IPS DF 19.7 (cell line): ENCODE measurements at regions not wholly inside any gene's neighbourhood (a gene's known extent, or its start where the extent isn't known, plus 50 kb on each side); places are given as distances from the start of the nearest gene placed in this dataset.
"Not testable (repeated sequence)": the region's sequence is repeated elsewhere in the genome, so short reads cannot be mapped to it uniquely, and the experiment has no call there.

Source experiments
- DNase-seq: peaks from one replicate; pipeline ENCODE4 v3.0.0-alpha.2; 2013; ENCODE audit warnings: low read depth, low spot score

DNA sequence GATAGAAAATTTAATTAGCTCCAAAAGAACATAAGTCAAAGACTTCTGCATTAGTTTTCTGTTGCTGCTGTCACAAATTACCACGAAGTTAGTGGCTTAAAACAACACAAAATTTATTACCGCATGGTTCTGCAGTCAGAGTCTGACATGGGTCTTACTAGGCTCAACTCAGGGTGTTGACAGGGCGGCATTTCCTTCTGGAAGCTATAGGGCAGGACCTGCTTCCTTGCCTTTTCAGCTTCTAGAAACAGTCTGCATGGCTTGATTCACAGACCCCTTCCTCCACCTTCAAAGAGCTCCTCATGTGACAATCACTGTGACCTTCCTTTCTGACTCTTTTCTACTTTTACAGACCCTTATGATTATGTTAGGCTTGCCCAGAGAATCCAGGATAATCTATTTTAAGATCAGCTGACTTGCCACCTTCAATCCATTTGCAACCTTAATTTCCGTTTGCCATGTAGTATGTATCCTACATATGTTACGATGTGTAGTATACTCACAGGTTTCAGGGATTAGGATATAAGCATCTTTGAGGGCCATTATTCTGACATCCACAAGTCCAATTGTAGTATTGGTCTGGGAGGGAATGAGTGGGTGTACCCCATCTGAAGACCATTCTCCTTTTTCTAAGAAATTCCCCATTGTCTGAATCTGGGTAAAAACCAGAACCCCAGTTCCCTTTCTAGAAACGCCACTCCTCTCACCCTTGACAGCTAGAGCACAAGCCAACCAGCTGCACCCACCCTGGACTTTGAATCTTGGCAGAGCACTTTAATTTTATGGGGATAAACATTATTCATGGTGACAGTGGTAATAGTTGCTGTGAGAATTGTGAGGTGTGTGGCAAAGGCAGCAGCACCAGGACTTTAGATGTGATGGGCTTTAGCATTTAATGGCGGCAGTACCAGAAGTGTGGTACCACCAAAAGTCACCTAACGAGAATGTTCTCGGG is 265.5 kb downstream of the KCNJ2 start:
- DNase-seq = no peak

GRCh38 chr17:70437656-70438055 is 268.3 kb downstream of the KCNJ2 start:
- no peak for DNase-seq

- no peak for DNase-seq
Observed at GRCh38 chr17:70446446-70446845, 277.1 kb downstream of the KCNJ2 start.

DNA sequence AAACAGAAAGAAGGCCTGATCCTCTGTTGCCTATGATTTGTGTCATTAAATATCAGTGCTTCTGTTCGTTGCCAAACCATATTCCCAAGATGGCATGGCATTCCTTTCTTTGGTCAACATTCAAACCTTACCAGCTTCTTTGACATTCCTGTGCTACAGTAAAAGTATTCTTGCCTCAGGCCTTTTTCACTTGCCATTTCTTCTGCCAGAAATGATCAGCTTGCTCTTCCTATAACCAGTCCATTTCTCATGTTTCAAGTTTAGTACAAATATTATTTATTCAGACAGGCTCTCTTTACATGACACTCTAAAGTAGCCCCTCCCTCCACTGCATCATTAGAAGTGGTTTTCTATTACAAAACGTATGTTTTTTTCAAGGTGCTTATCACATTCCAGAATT is 278.3 kb downstream of the KCNJ2 start:
- no peak for DNase-seq

DNA sequence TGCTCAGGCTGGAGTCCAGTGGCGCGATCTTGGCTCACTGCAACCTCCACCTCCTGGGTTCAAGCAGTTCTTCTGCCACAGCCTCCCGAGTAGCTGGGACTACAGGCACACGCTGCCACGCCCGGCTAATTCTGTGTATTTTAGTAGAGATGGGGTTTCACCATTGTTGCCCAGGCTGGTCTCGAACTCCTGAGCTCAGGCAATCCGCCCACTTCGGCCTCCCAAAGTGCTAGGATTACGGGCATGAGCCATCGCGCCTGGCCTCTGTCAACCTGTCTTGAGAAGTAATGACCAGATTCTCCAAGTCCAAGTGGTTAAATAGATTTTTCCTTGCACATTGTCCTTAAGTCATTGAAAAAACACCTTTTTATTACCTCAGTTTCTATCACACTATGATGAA is 283.7 kb downstream of the KCNJ2 start:
- DNase-seq = not testable (repeated sequence)

- DNase-seq = no peak
Observed at GRCh38 chr17:70454377-70454776, 285.0 kb downstream of the KCNJ2 start.

DNA sequence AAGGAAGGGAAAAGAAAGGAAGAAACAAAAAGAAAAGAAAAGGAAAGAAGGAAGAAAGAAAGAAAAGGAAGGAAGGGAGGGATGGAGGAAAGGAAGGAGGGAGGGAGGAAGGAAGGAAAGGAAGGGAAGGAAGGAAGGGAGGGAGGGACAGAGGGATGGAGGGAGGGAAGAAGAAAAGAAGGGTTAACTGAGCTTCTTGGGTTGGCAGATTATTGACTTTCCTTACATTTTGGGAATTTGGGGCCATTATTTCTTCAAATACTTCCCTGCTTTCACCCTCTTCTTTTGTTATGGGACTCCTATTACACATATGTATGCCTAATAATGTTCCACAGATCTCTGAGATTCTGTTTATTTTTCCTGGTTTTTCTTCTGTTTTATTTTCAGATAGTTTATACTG is 285.6 kb downstream of the KCNJ2 start:
- DNase-seq = no peak

DNA sequence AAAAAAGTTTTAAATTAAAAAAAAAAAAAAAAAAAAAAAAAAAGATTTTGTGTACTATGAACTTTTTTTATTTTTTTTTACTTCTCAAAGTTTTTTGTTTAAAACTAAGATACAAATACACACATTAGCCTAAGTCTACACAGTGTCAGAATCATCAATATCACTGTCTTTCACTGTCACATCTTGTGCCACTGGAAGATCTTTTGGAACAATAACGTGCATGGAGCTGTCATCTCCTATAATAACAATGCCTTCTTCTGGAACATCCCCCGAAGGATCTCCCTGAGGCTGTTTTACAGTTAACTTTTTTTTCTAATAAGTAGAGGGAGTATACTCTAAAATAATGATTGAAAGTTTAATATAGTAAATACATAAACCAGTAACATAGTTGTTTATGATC is 295.7 kb downstream of the KCNJ2 start:
- DNase-seq = no peak

- DNase-seq = no peak
Observed at GRCh38 chr17:70468661-70469060, 299.3 kb downstream of the KCNJ2 start.

DNA sequence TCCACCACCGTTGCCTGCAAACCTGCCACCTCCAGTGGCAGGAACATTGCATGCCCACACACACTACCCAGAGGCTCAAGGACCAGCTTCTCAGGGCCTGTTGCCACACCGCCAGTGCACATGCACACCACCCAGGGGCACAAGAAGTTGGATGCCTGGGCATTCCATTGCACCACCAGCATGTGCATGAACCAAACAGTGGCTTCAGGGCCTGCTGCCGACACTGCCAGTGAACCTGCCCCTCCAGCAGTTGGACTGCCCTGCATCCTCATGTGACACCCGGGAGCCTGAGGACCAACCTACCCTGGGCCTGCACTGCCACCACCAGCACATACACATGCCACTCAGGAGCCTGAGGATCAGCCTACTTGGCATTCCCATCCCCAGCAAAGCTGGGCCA is 303.7 kb downstream of the KCNJ2 start:
- DNase-seq = no peak

DNA sequence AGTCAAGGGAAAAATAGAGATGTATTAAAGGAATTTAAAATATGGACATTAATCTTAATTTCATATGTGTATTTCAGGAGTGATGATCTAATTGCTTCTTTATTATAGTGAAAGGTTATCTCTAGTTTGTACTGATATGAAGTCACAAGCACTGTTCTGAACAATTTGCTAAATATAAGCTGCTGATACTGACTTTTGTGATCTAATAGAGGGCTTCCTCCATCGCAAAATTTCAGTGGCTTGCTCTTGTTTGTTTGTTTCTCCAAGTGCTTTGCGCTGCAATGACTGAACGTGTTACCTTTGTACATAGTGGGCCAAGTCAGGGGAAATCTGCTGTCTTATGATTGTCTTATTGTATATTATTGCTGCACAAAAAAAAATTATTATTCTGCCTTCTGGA is 307.0 kb downstream of the KCNJ2 start:
- DNase-seq = no peak

DNA sequence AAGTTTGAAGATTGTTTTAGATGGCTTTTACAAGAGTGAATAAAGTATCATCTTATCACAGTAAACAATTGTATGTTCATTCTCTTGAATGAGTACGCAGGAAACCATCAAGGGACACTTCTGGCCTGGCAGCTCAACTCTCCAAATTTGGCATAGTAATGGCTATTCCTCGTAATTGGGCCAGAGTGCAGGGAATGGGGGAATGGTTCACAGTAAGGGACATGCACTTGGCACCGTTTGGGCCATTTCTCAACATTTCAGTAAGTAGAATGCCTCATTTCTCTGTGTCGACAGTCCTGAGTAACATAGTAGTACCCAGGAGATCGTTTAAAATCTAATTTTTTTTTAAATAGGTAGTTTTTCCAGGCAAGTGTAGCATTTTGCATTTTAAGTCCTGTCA is 309.6 kb downstream of the KCNJ2 start:
- no peak for DNase-seq

DNA sequence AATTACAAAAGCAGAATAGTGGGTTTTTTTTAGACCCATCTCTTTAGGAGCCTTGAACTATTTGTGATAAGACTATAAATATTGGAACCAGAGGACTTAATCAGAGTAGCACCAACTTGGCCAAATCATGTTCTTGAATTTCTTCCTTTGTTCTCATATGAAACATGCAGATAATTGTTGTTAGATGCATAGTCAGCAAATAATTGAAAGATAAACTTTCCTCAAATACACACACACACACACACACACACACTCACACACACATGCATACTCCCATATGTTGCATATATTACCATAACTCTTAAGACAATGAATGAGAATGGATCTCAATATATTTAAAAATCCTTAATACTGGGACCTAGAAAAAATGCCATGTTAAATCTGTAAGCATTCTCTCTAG is 310.4 kb downstream of the KCNJ2 start:
- no peak for DNase-seq

DNA sequence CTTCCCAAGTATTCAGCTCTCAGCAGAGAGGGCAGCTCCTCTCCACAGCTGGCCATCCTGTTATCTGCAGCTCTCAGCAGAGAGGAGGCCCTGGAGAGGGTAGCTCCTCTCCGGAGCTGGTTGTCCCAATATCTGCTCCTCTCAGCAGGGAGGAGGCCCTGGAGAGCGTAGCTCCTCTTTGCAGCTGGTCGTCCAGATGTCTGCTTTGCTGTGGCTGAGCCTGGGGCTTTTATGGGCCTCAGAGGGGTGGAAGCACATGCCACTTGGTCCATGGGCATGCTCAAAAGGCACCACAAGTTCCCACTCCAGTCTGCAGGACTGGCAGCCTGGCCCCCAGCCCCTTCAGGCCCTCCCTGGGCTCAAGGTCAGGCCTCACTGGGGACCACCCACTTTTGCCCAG is 314.3 kb downstream of the KCNJ2 start:
- no peak for DNase-seq

- DNase-seq = no peak
Observed at GRCh38 chr17:70484050-70484449, 314.7 kb downstream of the KCNJ2 start.

DNA sequence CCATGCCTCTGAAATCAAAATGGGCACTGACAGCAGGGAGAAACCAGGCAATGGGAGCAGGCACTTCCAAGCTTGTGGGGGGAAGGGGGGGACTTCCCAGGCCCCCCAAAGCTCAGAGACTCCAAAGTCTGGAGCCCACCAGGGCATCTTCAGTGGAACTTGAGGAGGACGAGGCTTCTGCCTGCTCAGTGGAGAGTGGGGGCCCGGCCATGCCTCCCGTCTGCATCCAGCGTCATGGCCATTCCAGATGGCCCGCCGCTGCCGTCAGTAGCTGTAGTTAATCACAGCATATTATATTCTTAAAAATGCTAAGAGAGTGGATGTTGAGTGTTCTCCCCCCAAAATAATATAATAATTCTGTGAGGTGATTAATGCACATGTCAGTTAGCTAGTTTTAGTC is 315.2 kb downstream of the KCNJ2 start:
- no peak for DNase-seq

- DNase-seq = no peak
Observed at GRCh38 chr17:70492368-70492767, 323.0 kb downstream of the KCNJ2 start.

GRCh38 chr17:70493277-70493874 is 324.0 kb downstream of the KCNJ2 start:
- DNase-seq = no peak

- DNase-seq = no peak
Observed at GRCh38 chr17:70498631-70499030, 329.3 kb downstream of the KCNJ2 start.

DNA sequence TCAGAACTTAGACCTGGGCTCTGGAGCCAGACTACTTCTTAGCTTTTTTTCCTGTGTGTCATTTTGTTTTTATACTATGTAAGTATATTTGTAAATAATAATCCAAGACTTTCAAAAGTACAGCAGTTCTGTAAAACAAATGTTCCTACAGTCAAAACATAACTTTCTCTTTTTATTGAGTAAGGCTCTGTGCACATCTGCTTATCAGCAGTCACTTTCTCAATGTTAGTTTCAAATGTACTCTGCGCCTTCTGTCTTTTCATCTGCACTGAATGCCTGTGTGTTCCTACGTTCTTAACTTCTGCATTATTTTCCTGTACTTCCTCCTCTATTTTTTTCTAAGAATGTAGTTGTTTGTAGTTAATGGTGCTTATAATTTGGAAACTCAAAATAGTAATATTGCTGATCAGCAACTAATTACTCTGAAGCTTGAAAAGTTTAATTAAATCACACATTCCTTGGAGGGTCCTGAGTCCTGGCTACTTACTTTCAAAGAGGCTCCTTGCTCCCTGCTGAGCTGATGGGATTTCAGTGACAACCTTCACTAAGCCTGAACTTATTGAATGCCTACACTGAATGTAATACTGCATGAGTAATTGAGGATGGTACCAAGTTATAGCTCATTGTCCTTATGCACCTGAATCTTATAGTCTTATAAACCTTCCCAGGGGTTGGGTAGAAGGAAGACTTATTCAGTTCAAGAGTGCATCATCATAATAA is 329.9 kb downstream of the KCNJ2 start:
- DNase-seq = no peak

- DNase-seq = no peak
Observed at GRCh38 chr17:70503449-70503848, 334.1 kb downstream of the KCNJ2 start.

DNA sequence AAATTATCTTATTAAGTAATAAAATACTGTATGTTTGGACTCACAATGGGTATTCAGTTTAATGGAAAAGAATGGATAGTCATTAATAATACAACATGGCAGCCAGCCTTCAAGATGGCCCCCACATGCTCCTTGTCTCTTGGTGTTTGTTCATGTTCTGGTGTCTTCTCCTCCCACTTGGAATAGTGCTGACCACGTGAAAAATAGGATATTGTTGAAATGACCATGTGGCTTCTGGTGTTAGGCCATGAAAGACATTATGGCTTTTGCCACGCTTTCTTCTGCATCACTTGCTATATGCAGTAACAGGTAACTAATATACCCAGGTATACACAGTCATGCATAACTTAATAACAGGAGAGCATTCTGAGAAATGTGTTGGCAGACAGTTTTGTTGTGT is 341.0 kb downstream of the KCNJ2 start:
- DNase-seq = no peak

DNA sequence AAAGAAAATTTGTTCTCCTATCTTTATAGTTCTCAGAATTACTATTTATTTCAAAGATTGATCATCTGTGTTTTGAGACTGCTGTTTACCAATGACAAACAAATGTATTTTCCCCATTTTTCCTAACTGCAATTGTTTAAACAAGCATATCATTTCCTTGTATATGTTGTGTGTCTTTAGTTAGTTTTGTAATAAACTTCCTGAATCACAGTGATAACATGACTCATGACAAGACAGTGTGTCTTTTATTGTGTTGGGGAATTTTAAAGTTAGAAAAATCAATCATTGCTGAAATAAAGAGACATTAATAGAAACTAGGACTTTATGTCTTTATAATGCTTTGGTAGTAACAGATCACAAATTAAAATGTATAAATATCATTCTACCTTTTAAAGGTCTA is 348.5 kb downstream of the KCNJ2 start:
- DNase-seq = no peak
